A673 (cell line): ENCODE measurements at regions not wholly inside any gene's neighbourhood (a gene's known extent, or its start where the extent isn't known, plus 50 kb on each side); places are given as distances from the start of the nearest gene placed in this dataset.

Experiments used
- BruUV-seq: library from RNA; stranded (reverse); fragments of 400-500 nt; replicated peaks from 2 replicates; lab custom pipeline; 2021; lab: Mats Ljungman, UMichigan
- CTCF ChIA-PET: fragments of 300-600 bp; sonication (Branson Sonifier 250); formaldehyde crosslinking; loops from one replicate; lab custom pipeline; 2022; ENCODE audit warnings: antibody characterized with exemption; lab: Charles Lee
- POLR2A ChIA-PET: fragments of 300-600 bp; sonication (Branson Sonifier 250); formaldehyde crosslinking; loops from one replicate; lab custom pipeline; 2022; ENCODE audit warnings: antibody characterized with exemption; ENCODE audit not compliant: low non-redundant PET; lab: Charles Lee
- DNase-seq: peaks from one replicate; pipeline ENCODE4 v3.0.0-alpha.2; 2015; ENCODE audit warnings: low spot score
- H3K27ac ChIP-seq: fragments of 200-600 bp; sonication (generic); 2 replicates; pipeline ENCODE4 v1.5.1; 2016; ENCODE audit warnings: mixed run types, low read depth, mild to moderate bottlenecking, mixed read lengths, antibody characterized with exemption, low read length; ENCODE audit not compliant: poor library complexity, severe bottlenecking
- H3K27me3 ChIP-seq: fragments of 200-600 bp; sonication (generic); replicated peaks from 2 replicates; pipeline ENCODE4 v1.6.1; 2017; ENCODE audit warnings: mixed run types, low read depth, mild to moderate bottlenecking, mixed read lengths, antibody characterized with exemption, low read length; ENCODE audit not compliant: insufficient read depth, poor library complexity
- H3K36me3 ChIP-seq: fragments of 200-600 bp; sonication (generic); 2 replicates; pipeline ENCODE4 v1.6.1; 2016; ENCODE audit warnings: mixed run types, mild to moderate bottlenecking, mixed read lengths, antibody characterized with exemption, low read length; ENCODE audit not compliant: insufficient read depth, poor library complexity, severe bottlenecking
- H3K4me1 ChIP-seq: fragments of 200-600 bp; sonication (generic); 2 replicates; pipeline ENCODE4 v1.6.1; 2017; ENCODE audit warnings: mixed run types, mild to moderate bottlenecking, mixed read lengths, antibody characterized with exemption, low read length; ENCODE audit not compliant: insufficient read depth, poor library complexity, severe bottlenecking
- H3K4me3 ChIP-seq: fragments of 200-600 bp; sonication (generic); 2 replicates; pipeline ENCODE4 v1.5.1; 2016; ENCODE audit warnings: low read depth, mixed run types, mild to moderate bottlenecking, mixed read lengths, low read length; ENCODE audit not compliant: poor library complexity, severe bottlenecking
- H3K9me3 ChIP-seq: fragments of 200-600 bp; sonication (generic); 2 replicates; pipeline ENCODE4 v1.6.1; 2016; ENCODE audit warnings: mixed run types, low read depth, mild to moderate bottlenecking, mixed read lengths, antibody characterized with exemption, low read length; ENCODE audit not compliant: poor library complexity, severe bottlenecking
- CTCF ChIP-seq: fragments of 300-800, 200-600 bp; sonication (generic); conservative IDR thresholded peaks from 2 replicates; pipeline ENCODE4 v1.5.1; 2017; ENCODE audit warnings: low read depth, mild to moderate bottlenecking, antibody characterized with exemption, low read length, moderate library complexity, mixed read lengths
- EZH2 ChIP-seq: fragments of 200-600 bp; sonication (generic); IDR thresholded peaks from 2 replicates; pipeline ENCODE4 v1.6.1; 2017; ENCODE audit warnings: borderline replicate concordance, low read depth, mild to moderate bottlenecking, mixed read lengths, antibody characterized with exemption, low read length; ENCODE audit not compliant: poor library complexity, severe bottlenecking
- intact Hi-C: fragments of 100-400 bp; cut with micrococcal nuclease; formaldehyde crosslinking; loops from one replicate; pipeline ENCODE4 v1.10.0; 2022; ENCODE audit not compliant: unreplicated experiment

- ChIA-PET POLR2A (no interaction called here), CTCF (no interaction called here)
- Histone ChIP-seq H3K4me3 (no peak overlapping the region), H3K4me1 (no peaks in the 10 kb centered on the region), H3K36me3 (no peaks in the 10 kb centered on the region), H3K27me3 (no peaks in the 10 kb centered on the region), H3K27ac (no peak overlapping the region), H3K9me3 (no peaks in the 10 kb centered on the region)
- BruUV-seq = no TSS peak
- no peak for DNase-seq
- intact Hi-C loops = no loop called here
- TF ChIP-seq EZH2 = no peak
These were observed 354.5 kb upstream of the BOD1L1 start for GRCh38 chr4:13982010-13982409.

GRCh38 chr4:13983189-13983790 lies 355.8 kb upstream of the BOD1L1 start:
- CTCF ChIA-PET = no interaction called here
- no peaks in the 10 kb centered on the region for H3K36me3 ChIP-seq
- H3K9me3 ChIP-seq = no peaks in the 10 kb centered on the region
- no peaks in the 10 kb centered on the region for H3K4me1 ChIP-seq
- intact Hi-C loops = no loop called here
- no peak for DNase-seq
- H3K27me3 ChIP-seq = no peaks in the 10 kb centered on the region
- H3K27ac ChIP-seq = no peak overlapping the region
- no peak for TF ChIP-seq CTCF
- TF ChIP-seq EZH2 = no peak
- POLR2A ChIA-PET = no interaction called here
- no TSS peak for BruUV-seq
- H3K4me3 ChIP-seq = no peak overlapping the region

GRCh38 chr4:13984991-13985800 lies 357.7 kb upstream of the BOD1L1 start:
- intact Hi-C loops = no loop called here

More at GRCh38 chr4:13984991-13985800, 357.7 kb upstream of the BOD1L1 start:
- BruUV-seq = no TSS peak
- no peaks in the 10 kb centered on the region for H3K9me3 ChIP-seq
- no peak overlapping the region for H3K27ac ChIP-seq
- H3K36me3 ChIP-seq = no peaks in the 10 kb centered on the region
- ChIA-PET POLR2A (no interaction called here), CTCF (no interaction called here)
- H3K4me3 ChIP-seq = no peak overlapping the region
- no peaks in the 10 kb centered on the region for H3K27me3 ChIP-seq
- TF ChIP-seq EZH2 (no peak), CTCF (no peak)
- H3K4me1 ChIP-seq = no peaks in the 10 kb centered on the region
- DNase-seq = no peak
